HCT116 (cell line): ENCODE measurements at regions not wholly inside any gene's neighbourhood (a gene's known extent, or its start where the extent isn't known, plus 50 kb on each side); places are given as distances from the start of the nearest gene placed in this dataset.

Source experiments
- ATAC-seq: fragments of 200-7000 bp; cut with Tn5 transposase; 2 replicates; pipeline ENCODE4 v1.9.1; 2020; ENCODE audit warnings: mild to moderate bottlenecking, moderate library complexity
- BruUV-seq: library from RNA; stranded (reverse); fragments of 400-500 nt; replicated peaks from 2 replicates; lab custom pipeline; 2021; lab: Mats Ljungman, UMichigan
- CTCF ChIA-PET: fragments of 300-600 bp; sonication (Branson Sonifier 250); formaldehyde crosslinking; loops from one replicate; lab custom pipeline; 2021; ENCODE audit warnings: antibody characterized with exemption; lab: Charles Lee
- POLR2A ChIA-PET: fragments of 300-600, 350-600 bp; sonication (Branson Sonifier 250); formaldehyde crosslinking; loops from one replicate; lab custom pipeline; 2021; ENCODE audit warnings: antibody characterized with exemption; lab: Charles Lee
- RAD21 ChIA-PET, 2 experiments: fragments of 300-600 bp; sonication (Branson Sonifier 250); formaldehyde crosslinking; loops; one replicate each; lab custom pipeline; 2023; ENCODE audit warnings: low total read pairs in 2 of 2; ENCODE audit not compliant: uncharacterized antibody in 2 of 2, unreplicated experiment in 2 of 2, low non-redundant PET in 1 of 2; lab: Charles Lee
- DNase-seq: peaks from one replicate; pipeline ENCODE4 v3.0.0-alpha.2; 2010; ENCODE audit warnings: low read depth, low spot score
- H2AFZ ChIP-seq: fragments of 200-600 bp; shearing (Covaris generic), sonication (generic); 2 replicates; pipeline ENCODE4 v1.6.1; 2017; ENCODE audit warnings: low read depth, mixed run types, mixed read lengths, antibody characterized with exemption, low read length; ENCODE audit not compliant: poor library complexity, severe bottlenecking
- H3K27ac ChIP-seq: 2 replicates; pipeline ENCODE4 v1.5.1; 2012; ENCODE audit warnings: low read depth, low read length
- H3K27me3 ChIP-seq: fragments of 200-600 bp; sonication (generic); 2 replicates; pipeline ENCODE4 v1.6.1; 2016; ENCODE audit warnings: mixed run types, low read length, mixed read lengths; ENCODE audit not compliant: insufficient read depth
- H3K36me3 ChIP-seq, 2 experiments: fragments of 200-500 bp in 1 of 2; fragments of 200-600 bp in 1 of 2; sonication (Bioruptor generic) in 1 of 2; sonication (generic) in 1 of 2; 2 replicates each; pipeline versions ENCODE4 v1.5.1 to v1.6.1; 2014 to 2016; ENCODE audit warnings: low read length in 2 of 2, inconsistent platforms in 1 of 2, mixed read lengths in 1 of 2, mixed run types in 1 of 2; ENCODE audit not compliant: insufficient read depth in 2 of 2, control insufficient read depth in 1 of 2
- H3K4me1 ChIP-seq, 2 experiments: fragments of 200-600 bp in 1 of 2; sonication (generic) in 1 of 2; 2 replicates each; pipeline versions ENCODE4 v1.5.1 to v1.6.1; 2012 to 2017; ENCODE audit warnings: low read length in 2 of 2, inconsistent platforms in 1 of 2, mild to moderate bottlenecking in 1 of 2, mixed read lengths in 1 of 2, mixed run types in 1 of 2, moderate library complexity in 1 of 2; ENCODE audit not compliant: insufficient read depth in 2 of 2, control insufficient read depth in 1 of 2
- H3K4me2 ChIP-seq: fragments of 200-600 bp; sonication (generic); 2 replicates; pipeline ENCODE4 v1.6.1; 2017; ENCODE audit warnings: mixed run types, low read length, mixed read lengths
- H3K4me3 ChIP-seq, 2 experiments: fragments of 200-600 bp in 1 of 2; sonication (generic) in 1 of 2; replicated peaks in 1 of 2; 2 replicates each; pipeline ENCODE4 v1.5.1; 2011 to 2016; ENCODE audit warnings: low read length in 2 of 2, control low read depth in 1 of 2, low read depth in 1 of 2, mild to moderate bottlenecking in 1 of 2, mixed read lengths in 1 of 2, mixed run types in 1 of 2
- H3K79me2 ChIP-seq: fragments of 200-600 bp; sonication (generic); 2 replicates; pipeline ENCODE4 v1.6.1; 2017; ENCODE audit warnings: mild to moderate bottlenecking, mixed run types, low read length, moderate library complexity, mixed read lengths; ENCODE audit not compliant: insufficient read depth
- H3K9ac ChIP-seq: fragments of 200-600 bp; sonication (generic); 2 replicates; pipeline ENCODE4 v1.6.1; 2016; ENCODE audit warnings: low read length, mixed read lengths
- H3K9me2 ChIP-seq: fragments of 200-600 bp; sonication (generic), shearing (Covaris generic); 2 replicates; pipeline ENCODE4 v1.6.1; 2017; ENCODE audit warnings: mixed run types, mild to moderate bottlenecking, moderate library complexity; ENCODE audit not compliant: insufficient read depth
- H3K9me3 ChIP-seq, 2 experiments: fragments of 200-500 bp in 1 of 2; fragments of 200-600 bp in 1 of 2; sonication (Bioruptor generic) in 1 of 2; sonication (generic) in 1 of 2; 2 replicates each; pipeline ENCODE4 v1.6.1; 2014 to 2017; ENCODE audit warnings: low read length in 2 of 2, mixed read lengths in 2 of 2, inconsistent platforms in 1 of 2, low read depth in 1 of 2, mild to moderate bottlenecking in 1 of 2, mixed run types in 1 of 2, moderate library complexity in 1 of 2; ENCODE audit not compliant: control insufficient read depth in 1 of 2, insufficient read depth in 1 of 2
- H4K20me1 ChIP-seq: fragments of 200-600 bp; sonication (generic), shearing (Covaris generic); 2 replicates; pipeline ENCODE4 v1.6.1; 2017; ENCODE audit warnings: mixed run types, mild to moderate bottlenecking, moderate library complexity; ENCODE audit not compliant: insufficient read depth
- CEBPB ChIP-seq: IDR thresholded peaks from 2 replicates; pipeline ENCODE4 v1.6.1; 2012; ENCODE audit warnings: low read depth
- EGR1 ChIP-seq: IDR thresholded peaks from 2 replicates; pipeline ENCODE4 v1.6.1; 2012; ENCODE audit warnings: low read depth
- EZH2phosphoT487 ChIP-seq: fragments of 200-600 bp; IDR thresholded peaks from 2 replicates; pipeline ENCODE4 v1.6.1; 2018; ENCODE audit warnings: antibody characterized with exemption, borderline replicate concordance
- JUND ChIP-seq: IDR thresholded peaks from 2 replicates; pipeline ENCODE4 v1.6.1; 2012
- POLR2AphosphoS5 ChIP-seq: IDR thresholded peaks from 2 replicates; pipeline ENCODE4 v1.6.1; 2011; ENCODE audit warnings: mild to moderate bottlenecking, low read depth, low read length, moderate library complexity
- REST ChIP-seq: IDR thresholded peaks from 2 replicates; pipeline ENCODE4 v1.6.1; 2012; ENCODE audit warnings: low read depth
- SRF ChIP-seq: IDR thresholded peaks from 2 replicates; pipeline ENCODE4 v1.6.1; 2012; ENCODE audit warnings: low read depth
- YY1 ChIP-seq: IDR thresholded peaks from 2 replicates; pipeline ENCODE4 v1.6.1; 2011; ENCODE audit warnings: low read length, low read depth, moderate library complexity, mild to moderate bottlenecking; ENCODE audit not compliant: insufficient replicate concordance; ENCODE audit errors: extremely low read depth
- ZBTB33 ChIP-seq: IDR thresholded peaks from 2 replicates; pipeline ENCODE4 v1.6.1; 2011; ENCODE audit warnings: mild to moderate bottlenecking, low read length, moderate library complexity; ENCODE audit not compliant: insufficient replicate concordance; ENCODE audit errors: extremely low read depth
- ZFX ChIP-seq: fragments of 450-650 bp; IDR thresholded peaks from 2 replicates; pipeline ENCODE4 v1.6.1; 2017
- intact Hi-C: fragments of 100-400 bp; cut with micrococcal nuclease; formaldehyde crosslinking; loops from 2 replicates; pipeline ENCODE4 v1.10.0; 2022
- TF ChIP-seq, protein P1 (sequence below): IDR thresholded peaks from 2 replicates; pipeline ENCODE4 v1.6.1; 2012
- TF ChIP-seq, protein P2 (sequence below): IDR thresholded peaks from 2 replicates; pipeline ENCODE4 v1.6.1; 2012
- TF ChIP-seq, protein P3 (sequence below), 3 experiments: fragments of 200-600 bp in 1 of 3; sonication (generic) in 1 of 3; IDR thresholded peaks in 2 of 3; conservative IDR thresholded peaks in 1 of 3; 2 replicates each; pipeline ENCODE4 v1.5.1; 2012 to 2017; ENCODE audit warnings: low read depth in 2 of 3, low read length in 2 of 3, antibody characterized with exemption in 1 of 3, borderline replicate concordance in 1 of 3, control low read depth in 1 of 3, mild to moderate bottlenecking in 1 of 3, mixed read lengths in 1 of 3, mixed run types in 1 of 3, moderate library complexity in 1 of 3; ENCODE audit not compliant: insufficient read depth in 1 of 3

- Histone ChIP-seq H3K36me3 (no peaks in the 10 kb centered on the region), H3K27ac (no peak overlapping the region), H3K9ac (no peak overlapping the region), H4K20me1 (no peaks in the 10 kb centered on the region), H3K9me3 (peaks cover 8 to 21% of the 10 kb centered on the region in 2 experiments; a peak in 3 of 4 replicates), H2AFZ (no peak overlapping the region), H3K9me2 (no peaks in the 10 kb centered on the region), H3K4me1 (no peaks in the 10 kb centered on the region), H3K4me3 (no peak overlapping the region), H3K79me2 (no peaks in the 10 kb centered on the region), H3K27me3 (no peaks in the 10 kb centered on the region), H3K4me2 (no peak overlapping the region)
- intact Hi-C loops: no loop called here
- ChIA-PET RAD21 (no interaction called here), POLR2A (no interaction called here), CTCF (no interaction called here)
- TF ChIP-seq ZFX: no peak
- BruUV-seq: no TSS peak
- no peak for DNase-seq
- ATAC-seq: no peak
Observed at GRCh38 chr5:7181841-7182240, 214.1 kb upstream of the ADCY2 start.

DNA sequence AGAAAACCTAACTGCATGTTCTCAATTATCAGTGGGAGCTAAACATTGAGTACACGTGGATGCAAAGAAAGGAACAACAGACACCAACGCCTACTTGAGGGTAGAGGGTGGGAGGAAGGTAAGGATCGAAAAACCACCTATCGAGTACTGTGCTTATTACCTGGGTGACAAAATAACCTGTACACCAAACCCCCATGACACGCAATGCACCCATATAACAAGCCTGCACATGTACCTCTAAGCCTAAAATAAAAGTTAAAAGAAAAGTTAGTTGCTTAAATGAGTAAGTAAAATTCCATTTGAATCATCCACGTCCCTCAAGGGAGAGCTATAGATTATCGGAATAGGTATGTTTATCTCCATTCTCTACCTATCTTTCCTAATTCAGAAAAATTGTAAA lies 210.2 kb upstream of the ADCY2 start:
- ATAC-seq: no peak
- no peak overlapping the region for H3K9ac ChIP-seq
- TF ChIP-seq JUND: no peak
- TF ChIP-seq ZBTB33: no peak
- TF ChIP-seq EZH2phosphoT487: no peak
- TF ChIP-seq CEBPB: no peak
- TF ChIP-seq, protein P1, sequence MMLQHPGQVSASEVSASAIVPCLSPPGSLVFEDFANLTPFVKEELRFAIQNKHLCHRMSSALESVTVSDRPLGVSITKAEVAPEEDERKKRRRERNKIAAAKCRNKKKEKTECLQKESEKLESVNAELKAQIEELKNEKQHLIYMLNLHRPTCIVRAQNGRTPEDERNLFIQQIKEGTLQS: no peak
- TF ChIP-seq POLR2AphosphoS5: no peak
- TF ChIP-seq, protein P2, sequence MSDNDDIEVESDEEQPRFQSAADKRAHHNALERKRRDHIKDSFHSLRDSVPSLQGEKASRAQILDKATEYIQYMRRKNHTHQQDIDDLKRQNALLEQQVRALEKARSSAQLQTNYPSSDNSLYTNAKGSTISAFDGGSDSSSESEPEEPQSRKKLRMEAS: no peak
- no peak for TF ChIP-seq EGR1
- TF ChIP-seq, protein P3, sequence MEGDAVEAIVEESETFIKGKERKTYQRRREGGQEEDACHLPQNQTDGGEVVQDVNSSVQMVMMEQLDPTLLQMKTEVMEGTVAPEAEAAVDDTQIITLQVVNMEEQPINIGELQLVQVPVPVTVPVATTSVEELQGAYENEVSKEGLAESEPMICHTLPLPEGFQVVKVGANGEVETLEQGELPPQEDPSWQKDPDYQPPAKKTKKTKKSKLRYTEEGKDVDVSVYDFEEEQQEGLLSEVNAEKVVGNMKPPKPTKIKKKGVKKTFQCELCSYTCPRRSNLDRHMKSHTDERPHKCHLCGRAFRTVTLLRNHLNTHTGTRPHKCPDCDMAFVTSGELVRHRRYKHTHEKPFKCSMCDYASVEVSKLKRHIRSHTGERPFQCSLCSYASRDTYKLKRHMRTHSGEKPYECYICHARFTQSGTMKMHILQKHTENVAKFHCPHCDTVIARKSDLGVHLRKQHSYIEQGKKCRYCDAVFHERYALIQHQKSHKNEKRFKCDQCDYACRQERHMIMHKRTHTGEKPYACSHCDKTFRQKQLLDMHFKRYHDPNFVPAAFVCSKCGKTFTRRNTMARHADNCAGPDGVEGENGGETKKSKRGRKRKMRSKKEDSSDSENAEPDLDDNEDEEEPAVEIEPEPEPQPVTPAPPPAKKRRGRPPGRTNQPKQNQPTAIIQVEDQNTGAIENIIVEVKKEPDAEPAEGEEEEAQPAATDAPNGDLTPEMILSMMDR (IDR thresholded peaks at IDR 0.05 in 2 of 3, conservative IDR thresholded peaks at IDR 0.05 in 1 of 3; ENCODE audit: borderline replicate concordance in 1 of 3, insufficient read depth in 1 of 3, low read depth in 2 of 3, low read length in 2 of 3): no peak
- TF ChIP-seq REST: no peak
- no peak for TF ChIP-seq YY1
- no peak for TF ChIP-seq SRF

More for the DNA sequence above, 210.2 kb upstream of the ADCY2 start:
- DNase-seq: no peak
- no peak overlapping the region for H2AFZ ChIP-seq
- ChIA-PET RAD21 (no interaction called here), CTCF (no interaction called here), POLR2A (no interaction called here)
- no TSS peak for BruUV-seq
- no peak overlapping the region for H3K4me2 ChIP-seq
- H3K4me3 ChIP-seq: no peak overlapping the region
- no peaks in the 10 kb centered on the region for H3K36me3 ChIP-seq
- no peaks in the 10 kb centered on the region for H4K20me1 ChIP-seq
- no peaks in the 10 kb centered on the region for H3K4me1 ChIP-seq
- H3K9me2 ChIP-seq: no peaks in the 10 kb centered on the region
- H3K79me2 ChIP-seq: no peaks in the 10 kb centered on the region
- H3K9me3 ChIP-seq: peaks cover 3 to 23% of the 10 kb centered on the region in 2 experiments; a peak in 2 of 4 replicates
- H3K27ac ChIP-seq: no peak overlapping the region
- H3K27me3 ChIP-seq: no peaks in the 10 kb centered on the region
- intact Hi-C loops: no loop called here
